ENCODE measurements at regions not wholly inside any gene's neighbourhood (a gene's known extent, or its start where the extent isn't known, plus 50 kb on each side); places are given as distances from the start of the nearest gene placed in this dataset.

GRCh38 chr15:69557707-69558409 lies 105.2 kb downstream of the RPLP1 start:
- no peak overlapping the region for H3K4me3 ChIP-seq (ENCODE audit: low read depth in 2 of 2, low read length in 1 of 2)
- H3K9me3 ChIP-seq: no peaks in the 10 kb centered on the region
- peak overlapping the region; percentile 40; the same call in 1 of the 2 replicates for H3K4me2 ChIP-seq
- DNase-seq: no peak
- peak overlapping the region in 1 of 2 experiments; percentile 72; a peak in 1 of 4 replicates for H3K27ac ChIP-seq (ENCODE audit: low read depth in 2 of 2, low read length in 1 of 2)
- ChIA-PET CTCF (interaction anchor here (0.9 to 1.8 kb wide), 5 partner anchors 18 to 497 kb away, joined by 3 to 5 read pairs (median 3); no protein-coding TSS in a partner anchor), POLR2A (no interaction called here)
- no peaks in the 10 kb centered on the region for H4K20me1 ChIP-seq (ENCODE audit: insufficient read depth)
- peaks cover 13 to 27% of the 10 kb centered on the region in 2 experiments; a peak in 3 of 4 replicates for H3K4me1 ChIP-seq (ENCODE audit: control insufficient read depth in 1 of 2, insufficient read depth in 2 of 2, low read depth in 1 of 2, low read length in 1 of 2)
- TF ChIP-seq JUND (IDR thresholded peaks at IDR 0.05): no peak
- no peak for TF ChIP-seq MEF2A (IDR thresholded peaks at IDR 0.05; ENCODE audit: borderline replicate concordance, low read depth)
- TF ChIP-seq, protein P1, sequence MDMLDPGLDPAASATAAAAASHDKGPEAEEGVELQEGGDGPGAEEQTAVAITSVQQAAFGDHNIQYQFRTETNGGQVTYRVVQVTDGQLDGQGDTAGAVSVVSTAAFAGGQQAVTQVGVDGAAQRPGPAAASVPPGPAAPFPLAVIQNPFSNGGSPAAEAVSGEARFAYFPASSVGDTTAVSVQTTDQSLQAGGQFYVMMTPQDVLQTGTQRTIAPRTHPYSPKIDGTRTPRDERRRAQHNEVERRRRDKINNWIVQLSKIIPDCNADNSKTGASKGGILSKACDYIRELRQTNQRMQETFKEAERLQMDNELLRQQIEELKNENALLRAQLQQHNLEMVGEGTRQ (IDR thresholded peaks at IDR 0.05; ENCODE audit: borderline replicate concordance, low read depth, low read length): no peak
- no peak for TF ChIP-seq YY1 (IDR thresholded peaks at IDR 0.05; ENCODE audit: low read depth)
- no peak for TF ChIP-seq RFX5 (IDR thresholded peaks at IDR 0.05; ENCODE audit: low read length)
- no peak for TF ChIP-seq RXRA (IDR thresholded peaks at IDR 0.05; ENCODE audit: borderline replicate concordance, low read depth)
- no peaks in the 10 kb centered on the region for H3K36me3 ChIP-seq (replicated peaks in 1 of 2; ENCODE audit: control insufficient read depth in 1 of 2, insufficient read depth in 2 of 2, low read length in 1 of 2)
- no peak overlapping the region for H3K9ac ChIP-seq
- 70% methylated on average over 2 of the region's 2 CpGs for WGBS (ENCODE audit: low lambda C conversion rate)
- no peak overlapping the region for H2AFZ ChIP-seq (ENCODE audit: low read depth)
- no peaks in the 10 kb centered on the region for H3K9me2 ChIP-seq
- no peaks in the 10 kb centered on the region for H3K79me2 ChIP-seq (ENCODE audit: insufficient read depth)
- no peaks in the 10 kb centered on the region for H3K27me3 ChIP-seq (ENCODE audit: insufficient read depth)
- H3F3A ChIP-seq (replicated peaks; ENCODE audit: insufficient read depth): peaks cover 4% of the 10 kb centered on the region

DNA sequence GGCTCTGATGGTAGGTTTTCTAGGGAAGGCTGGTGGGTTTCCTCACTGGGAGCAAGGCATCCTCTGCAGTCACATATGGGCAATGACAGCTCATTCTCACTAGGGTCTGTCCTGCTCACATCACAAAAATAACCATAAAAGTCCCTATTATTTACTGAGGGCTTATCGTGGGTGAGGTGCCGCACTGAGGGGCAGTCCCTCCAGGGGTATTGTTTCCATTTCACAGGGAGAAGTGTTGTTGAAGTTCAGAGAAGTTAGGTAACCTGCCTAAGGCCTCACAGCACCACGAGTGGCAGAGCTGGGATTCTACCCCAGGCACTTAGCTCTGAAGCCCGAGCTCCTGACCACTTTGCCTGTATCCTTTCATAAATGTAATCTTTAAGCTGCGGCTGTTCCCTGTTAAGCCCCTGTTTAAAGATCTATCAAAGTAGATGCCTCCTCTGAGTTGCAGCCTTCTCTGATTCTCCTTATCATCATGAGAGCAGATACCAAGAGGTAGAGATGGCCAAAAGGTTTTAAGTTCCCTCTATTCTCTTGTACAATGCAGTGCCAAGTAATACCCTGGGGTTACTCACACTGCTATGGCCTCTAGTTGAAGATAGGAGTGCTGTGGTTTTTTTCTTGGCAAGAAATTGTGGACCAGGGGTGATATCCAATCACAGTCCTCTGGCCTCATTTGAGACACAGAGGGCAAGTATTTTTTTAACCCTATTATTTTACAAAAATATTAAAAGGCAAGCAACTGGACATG lies 107.0 kb downstream of the RPLP1 start:
- H2AFZ ChIP-seq (ENCODE audit: low read depth): no peak overlapping the region
- no peaks in the 10 kb centered on the region for H3K27me3 ChIP-seq (ENCODE audit: insufficient read depth)
- H3K4me1 ChIP-seq (ENCODE audit: control insufficient read depth in 1 of 2, insufficient read depth in 2 of 2, low read depth in 1 of 2, low read length in 1 of 2): peaks cover 13 to 15% of the 10 kb centered on the region in 2 experiments; a peak in 3 of 4 replicates
- no peaks in the 10 kb centered on the region for H3K79me2 ChIP-seq (ENCODE audit: insufficient read depth)
- WGBS (ENCODE audit: low lambda C conversion rate): 66% methylated on average over 5 of the region's 5 CpGs
- ChIA-PET CTCF (interaction anchor here (0.7 to 1.8 kb wide), 4 partner anchors 30 to 907 kb away, joined by 3 read pairs; partner anchors contain the start of gene TLE3), POLR2A (no interaction called here)
- no peak overlapping the region for H3K9ac ChIP-seq
- no peaks in the 10 kb centered on the region for H3K36me3 ChIP-seq (replicated peaks in 1 of 2; ENCODE audit: control insufficient read depth in 1 of 2, insufficient read depth in 2 of 2, low read length in 1 of 2)
- H4K20me1 ChIP-seq (ENCODE audit: insufficient read depth): no peaks in the 10 kb centered on the region
- no peak overlapping the region for H3K27ac ChIP-seq (ENCODE audit: low read depth in 2 of 2, low read length in 1 of 2)
- DNase-seq: no peak
- H3F3A ChIP-seq (replicated peaks; ENCODE audit: insufficient read depth): peaks cover 4% of the 10 kb centered on the region
- no peaks in the 10 kb centered on the region for H3K9me3 ChIP-seq
- no peaks in the 10 kb centered on the region for H3K9me2 ChIP-seq
- H3K4me3 ChIP-seq (ENCODE audit: low read depth in 2 of 2, low read length in 1 of 2): no peak overlapping the region
- no peak overlapping the region for H3K4me2 ChIP-seq
- TF ChIP-seq MEF2A (IDR thresholded peaks at IDR 0.05; ENCODE audit: borderline replicate concordance, low read depth): no peak
- TF ChIP-seq RCOR1 (IDR thresholded peaks at IDR 0.05; ENCODE audit: low read length): no peak
- TF ChIP-seq, protein P2, sequence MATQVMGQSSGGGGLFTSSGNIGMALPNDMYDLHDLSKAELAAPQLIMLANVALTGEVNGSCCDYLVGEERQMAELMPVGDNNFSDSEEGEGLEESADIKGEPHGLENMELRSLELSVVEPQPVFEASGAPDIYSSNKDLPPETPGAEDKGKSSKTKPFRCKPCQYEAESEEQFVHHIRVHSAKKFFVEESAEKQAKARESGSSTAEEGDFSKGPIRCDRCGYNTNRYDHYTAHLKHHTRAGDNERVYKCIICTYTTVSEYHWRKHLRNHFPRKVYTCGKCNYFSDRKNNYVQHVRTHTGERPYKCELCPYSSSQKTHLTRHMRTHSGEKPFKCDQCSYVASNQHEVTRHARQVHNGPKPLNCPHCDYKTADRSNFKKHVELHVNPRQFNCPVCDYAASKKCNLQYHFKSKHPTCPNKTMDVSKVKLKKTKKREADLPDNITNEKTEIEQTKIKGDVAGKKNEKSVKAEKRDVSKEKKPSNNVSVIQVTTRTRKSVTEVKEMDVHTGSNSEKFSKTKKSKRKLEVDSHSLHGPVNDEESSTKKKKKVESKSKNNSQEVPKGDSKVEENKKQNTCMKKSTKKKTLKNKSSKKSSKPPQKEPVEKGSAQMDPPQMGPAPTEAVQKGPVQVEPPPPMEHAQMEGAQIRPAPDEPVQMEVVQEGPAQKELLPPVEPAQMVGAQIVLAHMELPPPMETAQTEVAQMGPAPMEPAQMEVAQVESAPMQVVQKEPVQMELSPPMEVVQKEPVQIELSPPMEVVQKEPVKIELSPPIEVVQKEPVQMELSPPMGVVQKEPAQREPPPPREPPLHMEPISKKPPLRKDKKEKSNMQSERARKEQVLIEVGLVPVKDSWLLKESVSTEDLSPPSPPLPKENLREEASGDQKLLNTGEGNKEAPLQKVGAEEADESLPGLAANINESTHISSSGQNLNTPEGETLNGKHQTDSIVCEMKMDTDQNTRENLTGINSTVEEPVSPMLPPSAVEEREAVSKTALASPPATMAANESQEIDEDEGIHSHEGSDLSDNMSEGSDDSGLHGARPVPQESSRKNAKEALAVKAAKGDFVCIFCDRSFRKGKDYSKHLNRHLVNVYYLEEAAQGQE (IDR thresholded peaks at IDR 0.05; ENCODE audit: low read depth, low read length): no peak
- TF ChIP-seq JUND (IDR thresholded peaks at IDR 0.05): no peak
- TF ChIP-seq TAF1 (IDR thresholded peaks at IDR 0.05; ENCODE audit: borderline replicate concordance, low read depth, low read length): no peak
- TF ChIP-seq, protein P3, sequence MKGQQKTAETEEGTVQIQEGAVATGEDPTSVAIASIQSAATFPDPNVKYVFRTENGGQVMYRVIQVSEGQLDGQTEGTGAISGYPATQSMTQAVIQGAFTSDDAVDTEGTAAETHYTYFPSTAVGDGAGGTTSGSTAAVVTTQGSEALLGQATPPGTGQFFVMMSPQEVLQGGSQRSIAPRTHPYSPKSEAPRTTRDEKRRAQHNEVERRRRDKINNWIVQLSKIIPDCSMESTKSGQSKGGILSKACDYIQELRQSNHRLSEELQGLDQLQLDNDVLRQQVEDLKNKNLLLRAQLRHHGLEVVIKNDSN (IDR thresholded peaks at IDR 0.05; ENCODE audit: borderline replicate concordance, low read depth): no peak
- no peak for TF ChIP-seq NRF1 (IDR thresholded peaks at IDR 0.05; ENCODE audit: low read depth, low read length)
- TF ChIP-seq MXI1 (IDR thresholded peaks at IDR 0.05; ENCODE audit: low read depth, low read length): no peak
- no peak for TF ChIP-seq FOXM1 (IDR thresholded peaks at IDR 0.05; ENCODE audit: low read depth)
- TF ChIP-seq FOXJ3 (CRISPR knock-in tag; IDR thresholded peaks at IDR 0.05): no peak
- TF ChIP-seq EZH2phosphoT487 (IDR thresholded peaks at IDR 0.05; ENCODE audit: borderline replicate concordance, low read depth): no peak
- no peak for TF ChIP-seq EP300 (IDR thresholded peaks at IDR 0.05; ENCODE audit: borderline replicate concordance in 1 of 2, low read depth in 1 of 2, low read length in 1 of 2)
- TF ChIP-seq, protein P4, sequence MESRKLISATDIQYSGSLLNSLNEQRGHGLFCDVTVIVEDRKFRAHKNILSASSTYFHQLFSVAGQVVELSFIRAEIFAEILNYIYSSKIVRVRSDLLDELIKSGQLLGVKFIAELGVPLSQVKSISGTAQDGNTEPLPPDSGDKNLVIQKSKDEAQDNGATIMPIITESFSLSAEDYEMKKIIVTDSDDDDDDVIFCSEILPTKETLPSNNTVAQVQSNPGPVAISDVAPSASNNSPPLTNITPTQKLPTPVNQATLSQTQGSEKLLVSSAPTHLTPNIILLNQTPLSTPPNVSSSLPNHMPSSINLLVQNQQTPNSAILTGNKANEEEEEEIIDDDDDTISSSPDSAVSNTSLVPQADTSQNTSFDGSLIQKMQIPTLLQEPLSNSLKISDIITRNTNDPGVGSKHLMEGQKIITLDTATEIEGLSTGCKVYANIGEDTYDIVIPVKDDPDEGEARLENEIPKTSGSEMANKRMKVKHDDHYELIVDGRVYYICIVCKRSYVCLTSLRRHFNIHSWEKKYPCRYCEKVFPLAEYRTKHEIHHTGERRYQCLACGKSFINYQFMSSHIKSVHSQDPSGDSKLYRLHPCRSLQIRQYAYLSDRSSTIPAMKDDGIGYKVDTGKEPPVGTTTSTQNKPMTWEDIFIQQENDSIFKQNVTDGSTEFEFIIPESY (IDR thresholded peaks at IDR 0.05; ENCODE audit: borderline replicate concordance, low read depth): no peak
- no peak for TF ChIP-seq RFX5 (IDR thresholded peaks at IDR 0.05; ENCODE audit: low read length)

All from SK-N-SH (cell line).